Sigmoid colon (tissue), 4 donors: ENCODE measurements at regions not wholly inside any gene's neighbourhood (a gene's known extent, or its start where the extent isn't known, plus 50 kb on each side); places are given as distances from the start of the nearest gene placed in this dataset.

Source experiments
- POLR2A ChIP-seq, 2 donors: fragments of 450-650 bp; IDR thresholded peaks; one replicate each; pipeline ENCODE4 v1.6.1; 2016; ENCODE audit warnings: antibody characterized with exemption in 2 of 2, mild to moderate bottlenecking in 2 of 2, moderate library complexity in 2 of 2
- POLR2AphosphoS5 ChIP-seq, 4 donors: sonication (generic); formaldehyde crosslinking; IDR thresholded peaks; one replicate each; pipeline ENCODE4 v1.6.1; 2017; ENCODE audit warnings: antibody characterized with exemption in 4 of 4
- TF ChIP-seq, protein P1 (sequence below), 4 experiments: fragments of 450-650 bp in 3 of 4; fragments of 200-600 bp in 1 of 4; IDR thresholded peaks; one replicate each; pipeline ENCODE4 v1.5.1; 2016 to 2019; ENCODE audit warnings: antibody characterized with exemption in 4 of 4, mild to moderate bottlenecking in 3 of 4, moderate library complexity in 2 of 4

DNA sequence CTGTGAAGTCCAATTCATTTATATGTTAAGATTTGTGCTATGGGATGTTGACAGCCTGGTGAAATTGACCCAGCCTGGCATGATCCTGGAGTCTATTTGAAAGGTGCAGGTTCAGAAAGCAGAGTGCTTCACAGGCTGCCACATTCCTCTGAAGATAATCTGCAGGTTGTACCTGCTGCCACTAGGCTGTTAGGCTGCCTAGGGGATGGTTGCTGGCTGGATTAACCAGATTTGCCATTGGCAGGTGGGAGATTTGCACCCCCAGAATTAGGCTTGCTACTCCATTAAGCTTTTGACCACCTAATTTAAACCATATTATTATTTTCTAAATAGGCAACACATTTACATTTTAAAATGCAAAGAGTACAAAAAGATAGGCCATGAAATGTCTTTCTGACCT, 85.8 kb upstream of the RASGRP1 start:
- TF ChIP-seq, protein P1, sequence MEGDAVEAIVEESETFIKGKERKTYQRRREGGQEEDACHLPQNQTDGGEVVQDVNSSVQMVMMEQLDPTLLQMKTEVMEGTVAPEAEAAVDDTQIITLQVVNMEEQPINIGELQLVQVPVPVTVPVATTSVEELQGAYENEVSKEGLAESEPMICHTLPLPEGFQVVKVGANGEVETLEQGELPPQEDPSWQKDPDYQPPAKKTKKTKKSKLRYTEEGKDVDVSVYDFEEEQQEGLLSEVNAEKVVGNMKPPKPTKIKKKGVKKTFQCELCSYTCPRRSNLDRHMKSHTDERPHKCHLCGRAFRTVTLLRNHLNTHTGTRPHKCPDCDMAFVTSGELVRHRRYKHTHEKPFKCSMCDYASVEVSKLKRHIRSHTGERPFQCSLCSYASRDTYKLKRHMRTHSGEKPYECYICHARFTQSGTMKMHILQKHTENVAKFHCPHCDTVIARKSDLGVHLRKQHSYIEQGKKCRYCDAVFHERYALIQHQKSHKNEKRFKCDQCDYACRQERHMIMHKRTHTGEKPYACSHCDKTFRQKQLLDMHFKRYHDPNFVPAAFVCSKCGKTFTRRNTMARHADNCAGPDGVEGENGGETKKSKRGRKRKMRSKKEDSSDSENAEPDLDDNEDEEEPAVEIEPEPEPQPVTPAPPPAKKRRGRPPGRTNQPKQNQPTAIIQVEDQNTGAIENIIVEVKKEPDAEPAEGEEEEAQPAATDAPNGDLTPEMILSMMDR (IDR thresholded peaks at IDR 0.05), result no peak
- no peak for TF ChIP-seq POLR2AphosphoS5 (IDR thresholded peaks at IDR 0.05)
- no peak for TF ChIP-seq POLR2A (IDR thresholded peaks at IDR 0.05)
